ENCODE measurements at regions not wholly inside any gene's neighbourhood (a gene's known extent, or its start where the extent isn't known, plus 50 kb on each side); places are given as distances from the start of the nearest gene placed in this dataset.

DNA sequence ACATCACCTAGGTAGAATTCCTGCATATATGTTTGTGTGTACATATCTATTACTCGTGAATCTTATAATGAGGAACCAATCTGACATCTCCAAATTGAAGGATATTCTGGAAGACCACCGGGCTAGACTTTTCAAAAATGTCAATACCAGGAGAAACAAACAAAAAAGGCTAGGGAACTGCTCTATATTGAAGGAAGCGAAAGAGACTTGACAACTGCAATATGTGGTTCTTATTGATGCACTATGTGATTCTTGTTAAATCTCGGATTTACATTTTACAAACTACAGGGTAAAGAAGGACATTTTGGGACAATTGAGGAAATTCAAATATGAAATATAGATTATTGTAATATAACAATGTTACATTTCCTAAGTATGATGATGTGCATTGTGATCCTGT is 137.5 kb upstream of the CCDC54 start:
- DNase-seq (ENCODE audit: low read depth, low spot score), result no peak
- ChIA-PET POLR2A (no interaction called here), CTCF (interaction anchor here (0.7 to 1.4 kb wide), 4 partner anchors 9 to 688 kb away, joined by 3 to 8 read pairs (median 4); no protein-coding TSS in a partner anchor)
- no peak for TF ChIP-seq CTCF (IDR thresholded peaks at IDR 0.05; ENCODE audit: insufficient read depth, low read length, missing control alignments)
- no peak overlapping the region for H3K4me3 ChIP-seq (ENCODE audit: low read depth, low read length)

DNA sequence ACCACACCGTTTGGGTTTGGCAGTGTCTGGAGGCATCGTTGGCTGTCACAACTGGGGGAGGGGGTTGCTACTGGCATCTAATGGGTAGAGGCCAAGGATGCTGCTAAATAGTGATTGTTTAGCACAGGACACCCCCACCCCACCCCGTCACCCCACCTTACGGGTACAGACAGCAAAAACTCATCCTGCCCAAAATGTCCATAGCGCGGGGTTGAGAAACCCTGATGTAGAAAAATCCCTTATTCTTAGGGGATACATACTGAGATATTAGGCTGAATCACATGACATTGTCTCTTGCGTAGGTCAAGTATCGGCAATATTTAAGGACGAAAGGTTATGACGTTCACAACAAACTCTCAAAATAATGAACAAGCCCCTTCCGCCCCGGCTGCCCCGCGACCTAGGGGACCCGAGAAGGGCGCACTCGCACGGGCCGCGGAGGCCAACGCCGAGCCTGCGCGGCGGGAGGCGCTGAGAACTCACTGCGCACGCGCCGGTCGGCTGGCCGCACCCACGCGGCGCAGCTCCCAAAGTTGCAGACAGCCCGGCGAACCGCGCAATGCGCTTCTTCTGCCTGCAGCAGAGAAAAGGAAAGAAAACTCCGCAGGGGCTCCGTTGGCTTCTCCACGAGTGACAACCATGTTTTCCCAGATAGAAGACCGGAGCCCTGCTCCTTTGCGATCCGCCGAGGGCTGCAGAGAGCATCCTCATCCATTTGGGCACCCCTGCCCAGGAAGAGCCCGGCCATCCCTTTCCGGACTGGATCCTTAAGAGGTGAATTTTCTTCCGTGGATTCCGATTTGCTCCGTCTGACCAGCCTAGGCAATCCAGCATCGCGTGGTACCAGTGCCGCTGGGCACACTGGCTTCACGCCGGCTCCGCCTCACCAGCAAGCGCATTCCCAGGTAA is 136.8 kb upstream of the CCDC54 start:
- no peak for DNase-seq (ENCODE audit: low read depth, low spot score)
- TF ChIP-seq CTCF (IDR thresholded peaks at IDR 0.05; ENCODE audit: insufficient read depth, low read length, missing control alignments), result no peak
- POLR2A ChIA-PET, result interaction anchor here (1.0 kb wide), 1 partner anchor 191 kb away, joined by 3 read pairs; no protein-coding TSS in a partner anchor
- H3K4me3 ChIP-seq (ENCODE audit: low read depth, low read length), result peak overlapping the region; percentile 81
- CTCF ChIA-PET, result interaction anchor here (1.2 to 3.4 kb wide), 3 partner anchors 32 to 189 kb away, joined by 5 to 11 read pairs (median 11); no protein-coding TSS in a partner anchor

GRCh38 chr3:107241217-107241616 is 136.0 kb upstream of the CCDC54 start:
- no peak for TF ChIP-seq CTCF (IDR thresholded peaks at IDR 0.05; ENCODE audit: insufficient read depth, low read length, missing control alignments)
- CTCF ChIA-PET, result interaction anchor here (0.7 to 3.4 kb wide), 6 partner anchors 10 to 1236 kb away, joined by 3 to 11 read pairs (median 4); no protein-coding TSS in a partner anchor
- no peak for DNase-seq (ENCODE audit: low read depth, low spot score)
- H3K4me3 ChIP-seq (ENCODE audit: low read depth, low read length), result peak overlapping the region; percentile 81
- POLR2A ChIA-PET, result no interaction called here

DNA sequence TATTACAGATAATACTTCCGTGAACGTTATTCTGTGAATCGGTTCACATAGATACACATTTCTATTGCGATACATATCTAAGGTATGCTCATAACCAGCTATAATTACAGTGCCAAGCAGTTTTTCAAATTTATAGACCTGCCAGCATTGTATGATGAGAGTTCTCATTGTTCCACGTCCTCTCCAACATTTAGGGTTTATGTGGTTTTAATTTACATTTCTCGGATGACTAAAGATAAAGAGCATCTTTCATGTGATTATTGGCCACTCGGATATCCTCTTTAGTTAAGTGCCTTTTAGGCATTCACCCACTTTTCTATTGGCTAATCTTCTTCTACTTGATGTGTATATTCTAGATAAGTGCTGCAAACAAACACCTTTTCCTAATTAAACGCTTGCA is 134.7 kb upstream of the CCDC54 start:
- ChIA-PET POLR2A (no interaction called here), CTCF (interaction anchor here (1.0 to 3.4 kb wide), 2 partner anchors 30 to 187 kb away, joined by 3 to 11 read pairs; no protein-coding TSS in a partner anchor)
- H3K4me3 ChIP-seq (ENCODE audit: low read depth, low read length), result no peak overlapping the region; the same call in 1 of the 2 replicates
- TF ChIP-seq CTCF (IDR thresholded peaks at IDR 0.05; ENCODE audit: insufficient read depth, low read length, missing control alignments), result no peak
- no peak for DNase-seq (ENCODE audit: low read depth, low spot score)

DNA sequence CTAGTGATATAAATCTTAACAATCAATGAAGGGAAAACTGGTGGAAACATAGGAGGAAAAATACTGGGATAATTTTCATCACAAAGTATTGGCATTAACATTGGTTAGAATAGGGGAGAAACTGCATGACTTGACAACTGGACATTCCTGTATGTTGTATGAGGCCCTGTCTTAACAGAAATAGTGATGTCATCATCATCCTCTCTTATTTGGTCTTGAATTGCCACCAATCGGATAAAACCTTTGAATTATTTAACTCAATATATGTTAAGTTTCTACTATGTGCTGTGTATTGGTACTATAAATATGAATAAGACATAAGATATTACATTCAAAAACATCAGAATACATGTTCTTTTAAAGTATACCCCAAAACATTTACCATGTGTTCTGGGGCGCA is 130.1 kb upstream of the CCDC54 start:
- TF ChIP-seq CTCF (IDR thresholded peaks at IDR 0.05; ENCODE audit: insufficient read depth, low read length, missing control alignments), result no peak
- ChIA-PET CTCF (interaction anchor here (0.9 to 4.0 kb wide), 3 partner anchors 25 to 174 kb away, joined by 3 to 17 read pairs (median 3); no protein-coding TSS in a partner anchor), POLR2A (no interaction called here)
- no peak overlapping the region for H3K4me3 ChIP-seq (ENCODE audit: low read depth, low read length)
- no peak for DNase-seq (ENCODE audit: low read depth, low spot score)

- CTCF ChIA-PET, result interaction anchor here (1.1 to 1.7 kb wide), 3 partner anchors 13 to 180 kb away, joined by 3 to 6 read pairs (median 4); no protein-coding TSS in a partner anchor
- DNase-seq (ENCODE audit: low read depth, low spot score), result no peak
- POLR2A ChIA-PET, result no interaction called here
- TF ChIP-seq CTCF (IDR thresholded peaks at IDR 0.05; ENCODE audit: insufficient read depth, low read length, missing control alignments), result no peak
- no peak overlapping the region for H3K4me3 ChIP-seq (ENCODE audit: low read depth, low read length)
These were observed 128.1 kb upstream of the CCDC54 start for GRCh38 chr3:107249132-107249531.

All from AG04449 (cell line).